Natural killer cell treated with Interleukin-12 subunit alpha and Interleukin-12 subunit beta and Interleukin-15 and Interleukin-18, amount 100 ng/mL, for 72 hours (primary cell): ENCODE measurements at regions not wholly inside any gene's neighbourhood (a gene's known extent, or its start where the extent isn't known, plus 50 kb on each side); places are given as distances from the start of the nearest gene placed in this dataset.

ENCODE experiments used
- ATAC-seq, 2 donors: fragments of 150-1000 bp; cut with Tn5 transposase in 1 of 2; sonication (Bioruptor Pico), chemical (Tn5 transposase) in 1 of 2; 2 replicates each; pipeline ENCODE4 v1.10.0; 2021
- DNase-seq: peaks from one replicate; pipeline ENCODE4 v3.0.0; 2022; ENCODE audit warnings: low spot score
- H3K27ac Mint-ChIP-seq, 2 donors: 1 replicate in 1 of 2; 2 replicates in 1 of 2; pipeline ENCODE4 v1.8.0; 2022; ENCODE audit warnings: mixed read lengths in 2 of 2, mild to moderate bottlenecking in 1 of 2, moderate library complexity in 1 of 2
- H3K27me3 Mint-ChIP-seq, 2 donors: 1 replicate in 1 of 2; 2 replicates in 1 of 2; pipeline ENCODE4 v1.8.0; 2022; ENCODE audit warnings: mixed read lengths in 2 of 2
- H3K36me3 Mint-ChIP-seq: one replicate; pipeline ENCODE4 v1.8.0; 2022; ENCODE audit warnings: mixed read lengths
- H3K4me1 Mint-ChIP-seq, 2 donors: 1 replicate in 1 of 2; 2 replicates in 1 of 2; pipeline ENCODE4 v1.8.0; 2022; ENCODE audit warnings: low read depth in 2 of 2, mixed read lengths in 2 of 2, mild to moderate bottlenecking in 1 of 2
- H3K4me3 Mint-ChIP-seq: one replicate; pipeline ENCODE4 v1.8.0; 2022; ENCODE audit warnings: mixed read lengths
- H3K9me3 Mint-ChIP-seq: 2 replicates; pipeline ENCODE4 v1.8.0; 2022; ENCODE audit warnings: mixed read lengths

DNA sequence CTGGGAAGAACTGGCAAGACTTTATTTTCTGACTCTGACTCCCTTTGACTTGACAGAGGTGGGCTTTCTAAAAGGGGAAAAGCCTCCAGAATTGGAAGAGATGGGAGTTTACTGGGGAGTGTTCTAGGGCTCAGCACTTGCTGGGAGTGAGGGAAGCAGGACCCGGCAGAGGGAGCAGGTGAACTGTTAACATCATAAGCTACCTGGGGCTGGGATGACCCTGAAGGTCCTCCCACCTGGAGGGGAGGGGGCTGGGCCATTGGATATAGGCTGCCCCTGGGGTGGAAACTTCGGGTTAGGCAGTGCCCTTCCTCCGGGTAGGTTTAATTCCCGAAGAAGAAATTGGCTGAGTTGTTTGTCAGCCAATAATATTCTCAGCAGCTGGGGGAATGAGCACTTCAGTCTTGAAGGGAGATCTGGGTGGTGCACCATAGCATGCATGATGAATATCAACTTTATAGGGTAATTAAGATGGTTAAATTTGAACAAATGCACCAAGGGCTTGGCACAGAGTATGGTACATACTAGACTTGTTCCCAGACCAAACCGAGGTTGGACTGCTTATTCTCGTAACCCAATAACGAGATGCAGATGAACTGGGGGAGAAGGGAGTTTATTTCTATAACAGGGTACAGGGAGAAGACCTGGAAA lies 337.0 kb downstream of the HAPSTR1 start:
- Mint-ChIP-seq H3K27ac (no peak overlapping the region), H3K27me3 (peaks cover 5 to 10% of the 10 kb centered on the region in 2 donors), H3K9me3 (peaks cover 7% of the 10 kb centered on the region), H3K36me3 (no peaks in the 10 kb centered on the region), H3K4me1 (no peaks in the 10 kb centered on the region), H3K4me3 (no peak overlapping the region)
- DNase-seq: no peak
- no peak for ATAC-seq

DNA sequence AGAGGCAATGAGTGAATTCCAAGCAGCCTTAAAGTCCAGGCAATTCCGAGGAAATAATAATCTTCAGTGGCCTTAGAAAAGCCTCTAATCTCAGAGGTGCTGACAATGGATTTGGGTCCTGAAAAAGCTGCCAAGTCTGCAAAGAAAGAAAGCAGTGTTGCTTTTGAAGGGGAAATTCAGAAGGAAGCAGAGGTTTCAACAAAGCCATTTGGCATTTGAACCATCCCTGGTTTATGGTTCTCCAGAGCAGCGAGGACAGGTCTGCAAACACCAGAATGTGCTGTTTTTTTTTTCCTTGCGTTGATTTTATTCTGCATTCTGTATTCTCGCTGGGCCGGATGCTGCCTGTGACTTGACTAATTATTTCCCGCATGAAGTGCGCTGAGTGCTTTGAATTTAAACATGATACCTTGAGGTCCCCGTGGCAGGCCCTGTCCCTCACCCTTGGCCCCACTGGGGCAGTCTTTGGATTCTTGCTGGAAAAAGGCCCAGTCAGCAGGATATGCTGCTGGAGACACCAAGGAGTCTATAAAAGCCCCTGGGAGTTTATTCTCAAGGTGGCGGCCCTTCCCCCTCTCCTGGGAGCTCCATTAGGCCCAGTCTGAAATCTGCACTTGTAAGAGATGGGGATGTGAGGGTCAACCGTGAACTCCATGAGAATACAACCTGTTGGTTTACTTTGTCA lies 338.3 kb downstream of the HAPSTR1 start:
- DNase-seq (no peak), ATAC-seq (no peak)
- Mint-ChIP-seq H3K4me1 (no peaks in the 10 kb centered on the region), H3K27ac (no peak overlapping the region), H3K36me3 (no peaks in the 10 kb centered on the region), H3K27me3 (peaks cover 8 to 10% of the 10 kb centered on the region in 2 donors), H3K4me3 (no peak overlapping the region), H3K9me3 (peaks cover 7% of the 10 kb centered on the region)

DNA sequence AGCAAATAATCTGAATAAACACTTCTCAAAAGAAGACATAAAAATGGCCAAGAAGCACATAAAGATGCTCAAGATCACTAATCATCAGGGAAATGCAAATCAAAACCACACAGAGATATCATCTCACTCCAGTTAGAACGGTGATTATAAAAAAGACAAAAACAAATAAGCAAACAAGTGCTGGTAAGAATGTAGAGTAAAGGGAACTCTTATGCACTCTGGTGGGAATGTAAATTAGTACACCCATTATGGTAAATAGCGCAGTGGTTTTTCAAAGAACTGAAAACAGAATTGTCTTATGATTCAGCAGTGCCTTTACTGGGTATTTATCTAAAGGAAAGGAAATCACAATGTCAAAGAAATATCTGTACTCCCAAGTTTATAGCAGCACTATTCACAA lies 343.2 kb downstream of the HAPSTR1 start:
- peaks cover 2% of the 10 kb centered on the region for H3K9me3 Mint-ChIP-seq
- no peak for DNase-seq
- no peaks in the 10 kb centered on the region for H3K36me3 Mint-ChIP-seq
- ATAC-seq: no peak
- peaks cover 8 to 18% of the 10 kb centered on the region in 2 donors for H3K27me3 Mint-ChIP-seq
- no peaks in the 10 kb centered on the region for H3K4me1 Mint-ChIP-seq
- no peak overlapping the region for H3K27ac Mint-ChIP-seq
- no peak overlapping the region for H3K4me3 Mint-ChIP-seq

DNA sequence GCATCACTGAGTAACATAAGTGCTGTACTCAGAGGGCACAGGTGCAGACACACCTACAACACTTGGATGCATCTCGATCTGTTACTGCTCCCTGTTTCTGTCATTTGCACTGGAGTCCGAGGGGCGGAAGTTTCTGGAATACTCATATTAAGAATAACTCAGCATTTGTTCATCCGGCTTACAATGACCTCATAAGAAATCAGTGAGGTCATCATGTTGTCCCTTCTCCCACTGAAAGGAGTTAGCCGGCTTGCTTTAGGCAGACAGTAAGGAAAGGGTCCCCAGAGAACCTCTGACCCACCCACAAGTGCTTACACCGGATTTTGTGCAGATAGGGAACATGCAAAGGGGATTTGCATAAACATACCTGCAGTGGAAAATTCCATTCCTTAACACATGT lies 344.7 kb downstream of the HAPSTR1 start:
- Mint-ChIP-seq H3K27me3 (peaks cover 8 to 18% of the 10 kb centered on the region in 2 donors), H3K27ac (no peak overlapping the region), H3K36me3 (no peaks in the 10 kb centered on the region), H3K4me3 (no peak overlapping the region), H3K9me3 (peaks cover 2% of the 10 kb centered on the region), H3K4me1 (no peaks in the 10 kb centered on the region)
- no peak for ATAC-seq
- DNase-seq: no peak

DNA sequence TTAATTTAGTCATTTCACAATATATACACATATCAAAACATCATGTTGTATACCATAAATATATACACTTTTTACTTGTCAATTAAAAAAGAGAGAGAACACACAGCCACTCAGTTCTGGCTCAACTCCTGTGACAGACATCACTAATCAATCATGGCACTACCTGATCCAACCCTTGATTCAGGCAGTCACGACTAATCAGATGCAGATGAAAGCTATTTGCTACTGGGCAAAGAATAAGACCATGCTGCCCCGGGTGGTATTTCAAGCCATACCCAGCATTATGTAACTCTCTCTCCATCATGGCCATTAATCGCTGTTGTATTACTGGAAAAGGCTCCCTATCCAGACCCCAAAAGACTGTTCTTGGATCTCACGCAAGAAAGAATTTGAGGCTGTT lies 345.7 kb downstream of the HAPSTR1 start:
- peaks cover 2% of the 10 kb centered on the region for H3K9me3 Mint-ChIP-seq
- no peak overlapping the region for H3K4me3 Mint-ChIP-seq
- DNase-seq: no peak
- no peaks in the 10 kb centered on the region for H3K36me3 Mint-ChIP-seq
- H3K27me3 Mint-ChIP-seq: peaks cover 8 to 22% of the 10 kb centered on the region in 2 donors
- no peaks in the 10 kb centered on the region for H3K4me1 Mint-ChIP-seq
- no peak for ATAC-seq
- no peak overlapping the region for H3K27ac Mint-ChIP-seq

DNA sequence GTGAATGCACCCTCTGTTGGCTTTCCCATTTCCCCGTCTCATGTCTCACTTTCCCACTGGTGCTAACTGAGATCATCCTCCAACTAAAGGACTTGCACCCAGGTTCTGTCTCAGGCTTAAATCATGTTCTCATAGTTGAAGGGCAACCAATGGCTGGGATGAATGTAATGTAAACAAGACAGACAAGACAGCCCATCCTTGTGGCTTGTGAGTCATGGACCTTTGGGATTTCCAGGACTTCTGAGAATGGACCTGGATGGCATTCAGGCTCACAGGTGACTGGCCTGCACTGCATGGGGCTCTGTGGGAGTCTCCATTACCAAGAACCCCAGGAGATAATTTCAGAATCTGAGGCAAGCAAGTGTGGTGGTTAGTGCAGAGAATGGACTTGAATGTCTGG lies 347.5 kb downstream of the HAPSTR1 start:
- Mint-ChIP-seq H3K4me3 (no peak overlapping the region), H3K4me1 (no peaks in the 10 kb centered on the region), H3K27ac (no peak overlapping the region), H3K36me3 (no peaks in the 10 kb centered on the region), H3K27me3 (peaks cover 8 to 26% of the 10 kb centered on the region in 2 donors), H3K9me3 (no peaks in the 10 kb centered on the region)
- DNase-seq: no peak
- no peak for ATAC-seq

DNA sequence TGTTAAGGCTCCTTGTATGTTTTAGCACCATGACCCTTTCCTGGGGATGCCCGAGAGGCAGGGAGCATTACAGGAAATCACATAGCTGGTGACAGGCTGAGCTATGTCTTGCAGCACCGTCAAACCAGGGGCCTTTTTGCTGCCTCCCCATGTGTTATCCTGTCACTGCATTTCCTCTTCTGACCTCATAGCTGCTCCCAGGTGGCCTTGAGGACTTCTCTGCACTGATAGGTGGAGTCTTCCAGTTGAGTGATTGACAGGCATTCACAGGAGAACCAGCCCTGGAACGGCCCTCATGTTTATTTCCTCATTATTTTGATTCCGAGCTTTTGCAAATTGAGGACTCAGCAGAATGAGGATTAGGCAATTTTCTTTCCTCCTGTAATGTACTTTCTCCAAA lies 349.6 kb downstream of the HAPSTR1 start:
- Mint-ChIP-seq H3K4me3 (no peak overlapping the region), H3K4me1 (no peaks in the 10 kb centered on the region), H3K27me3 (peaks cover 4 to 15% of the 10 kb centered on the region in 2 donors), H3K9me3 (no peaks in the 10 kb centered on the region), H3K36me3 (no peaks in the 10 kb centered on the region), H3K27ac (no peak overlapping the region)
- DNase-seq (no peak), ATAC-seq (no peak)

DNA sequence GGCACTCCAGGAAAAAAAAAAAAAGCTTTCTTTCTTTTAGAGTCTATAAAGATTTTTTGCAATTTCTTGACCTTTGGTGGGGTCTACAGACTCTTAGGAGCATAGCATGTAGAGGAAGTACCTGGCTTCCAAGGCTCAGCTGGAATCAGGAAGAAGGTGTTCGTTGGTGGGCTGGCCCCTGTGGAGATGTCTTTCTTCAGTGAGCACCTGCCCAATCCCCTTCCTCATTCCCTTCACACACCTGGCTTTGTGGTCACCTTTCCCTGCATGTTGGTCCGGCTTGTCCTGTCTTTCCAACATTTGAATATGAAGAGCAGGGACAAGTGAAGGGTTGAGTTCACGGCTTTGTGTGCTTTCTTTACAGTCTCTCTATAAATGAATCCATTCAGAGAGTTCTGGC lies 352.4 kb downstream of the HAPSTR1 start:
- no peak overlapping the region for H3K4me3 Mint-ChIP-seq
- no peak for ATAC-seq

DNA sequence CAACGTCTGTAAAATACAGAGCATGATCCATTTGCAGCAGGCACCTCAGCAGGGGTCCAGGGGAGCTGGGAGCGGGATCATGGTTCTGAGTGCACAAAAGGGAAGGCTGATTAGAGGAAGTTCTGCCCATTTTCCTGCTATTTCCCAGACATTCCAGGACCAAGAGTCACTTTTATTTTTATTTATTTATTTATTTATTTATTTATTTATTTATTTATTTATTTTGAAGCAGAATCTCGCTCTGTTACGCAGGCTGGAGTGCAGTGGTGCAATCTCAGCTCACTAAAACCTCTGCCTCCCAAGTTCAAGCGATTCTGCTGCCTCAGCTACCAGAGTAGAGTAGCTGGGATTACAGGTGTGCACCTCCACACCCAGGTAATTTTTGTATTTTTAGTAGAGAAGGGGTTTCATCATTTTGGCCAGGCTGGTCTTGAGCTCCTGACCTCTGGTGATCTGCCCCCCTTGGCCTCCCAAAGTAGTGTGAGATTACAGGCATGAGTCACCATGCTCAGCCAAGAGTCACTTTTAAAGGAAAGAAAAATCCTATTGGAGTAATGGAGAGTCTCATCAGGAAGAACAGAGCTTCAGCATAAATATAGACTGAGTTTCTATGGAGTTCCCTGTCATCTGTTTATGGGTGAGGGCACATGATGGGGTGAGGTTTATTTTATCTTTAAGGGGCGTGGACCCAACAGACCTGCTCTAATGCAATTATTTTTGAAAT lies 355.2 kb downstream of the HAPSTR1 start:
- Mint-ChIP-seq H3K4me3 (no peak overlapping the region), H3K9me3 (peaks cover 6% of the 10 kb centered on the region), H3K36me3 (no peaks in the 10 kb centered on the region), H3K27me3 (peaks cover 4 to 29% of the 10 kb centered on the region in 2 donors), H3K4me1 (no peaks in the 10 kb centered on the region), H3K27ac (no peak overlapping the region)
- ATAC-seq (no peak), DNase-seq (no peak)

More for the DNA sequence above, 352.4 kb downstream of the HAPSTR1 start:
- H3K27me3 Mint-ChIP-seq: peaks cover 4 to 27% of the 10 kb centered on the region in 2 donors
- DNase-seq: no peak
- H3K4me1 Mint-ChIP-seq: no peaks in the 10 kb centered on the region
- peaks cover 3% of the 10 kb centered on the region for H3K9me3 Mint-ChIP-seq
- H3K27ac Mint-ChIP-seq: no peak overlapping the region
- H3K36me3 Mint-ChIP-seq: no peaks in the 10 kb centered on the region

DNA sequence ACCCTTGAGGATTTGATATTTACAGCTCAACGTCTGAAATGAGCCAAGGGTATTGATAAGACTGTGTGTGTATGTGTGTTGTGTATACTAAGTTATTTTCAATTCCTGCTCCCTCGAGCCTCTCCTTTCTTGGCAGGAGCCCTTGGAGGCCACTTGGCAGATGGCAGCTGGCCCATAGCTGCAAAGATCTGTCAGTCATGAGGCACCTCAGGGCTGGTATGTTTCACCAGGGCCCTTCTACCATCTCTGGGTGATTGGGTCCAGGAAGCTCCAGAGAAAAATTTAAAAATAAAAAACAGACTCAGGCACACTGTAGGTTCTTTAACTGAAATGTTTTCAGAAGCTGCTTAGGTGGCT lies 355.7 kb downstream of the HAPSTR1 start:
- H3K4me3 Mint-ChIP-seq: no peak overlapping the region
- no peaks in the 10 kb centered on the region for H3K36me3 Mint-ChIP-seq
- H3K9me3 Mint-ChIP-seq: peaks cover 6% of the 10 kb centered on the region
- H3K27me3 Mint-ChIP-seq: peaks cover 4 to 25% of the 10 kb centered on the region in 2 donors
- no peaks in the 10 kb centered on the region for H3K4me1 Mint-ChIP-seq
- no peak for DNase-seq
- ATAC-seq: no peak
- H3K27ac Mint-ChIP-seq: no peak overlapping the region

DNA sequence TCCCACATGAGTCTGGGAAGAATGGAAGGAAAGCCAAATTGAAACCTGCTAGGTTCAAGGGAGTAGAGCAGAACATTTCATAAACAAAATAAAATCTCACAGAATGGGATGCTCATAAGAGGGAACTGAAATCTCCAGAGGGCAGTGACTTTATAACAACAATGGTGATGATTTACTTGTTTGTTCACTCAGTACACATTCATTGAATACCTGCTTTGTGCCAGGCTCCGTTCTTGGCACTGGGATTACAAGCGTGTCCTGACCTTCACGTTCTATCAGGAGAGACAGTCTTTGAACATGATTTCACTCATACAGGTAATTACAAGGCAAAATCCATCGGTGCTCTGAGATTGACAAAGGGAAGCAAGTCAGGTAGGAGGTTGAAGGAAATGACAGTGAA lies 356.3 kb downstream of the HAPSTR1 start:
- Mint-ChIP-seq H3K4me1 (no peaks in the 10 kb centered on the region), H3K36me3 (no peaks in the 10 kb centered on the region), H3K9me3 (peaks cover 6% of the 10 kb centered on the region), H3K27ac (no peak overlapping the region), H3K27me3 (peaks cover 2 to 20% of the 10 kb centered on the region in 2 donors), H3K4me3 (no peak overlapping the region)
- DNase-seq (no peak), ATAC-seq (no peak)

DNA sequence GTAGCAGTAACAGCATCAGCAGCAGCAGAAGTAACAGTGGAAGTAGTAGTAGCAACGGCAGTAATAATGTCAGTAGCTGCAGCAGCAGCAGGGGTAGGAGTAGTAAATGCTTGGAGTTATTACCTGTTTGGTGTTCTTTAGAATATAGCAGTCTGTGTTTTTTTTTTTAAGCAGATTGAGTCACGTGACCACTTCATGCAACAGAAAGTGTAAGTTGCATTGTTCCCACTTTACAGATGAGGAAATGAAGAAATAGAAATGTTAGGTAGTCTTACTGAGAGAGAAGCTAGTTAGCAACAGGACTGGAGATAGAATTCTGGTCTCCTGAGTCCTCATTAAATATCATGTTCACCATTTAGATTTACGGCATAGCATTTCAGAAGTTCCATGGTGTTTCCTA lies 358.2 kb downstream of the HAPSTR1 start:
- no peaks in the 10 kb centered on the region for H3K4me1 Mint-ChIP-seq
- DNase-seq (no peak), ATAC-seq (no peak)
- H3K27ac Mint-ChIP-seq: no peak overlapping the region
- H3K9me3 Mint-ChIP-seq: peaks cover 10% of the 10 kb centered on the region
- H3K36me3 Mint-ChIP-seq: no peaks in the 10 kb centered on the region
- H3K27me3 Mint-ChIP-seq: peaks cover 2 to 25% of the 10 kb centered on the region in 2 donors
- no peak overlapping the region for H3K4me3 Mint-ChIP-seq

DNA sequence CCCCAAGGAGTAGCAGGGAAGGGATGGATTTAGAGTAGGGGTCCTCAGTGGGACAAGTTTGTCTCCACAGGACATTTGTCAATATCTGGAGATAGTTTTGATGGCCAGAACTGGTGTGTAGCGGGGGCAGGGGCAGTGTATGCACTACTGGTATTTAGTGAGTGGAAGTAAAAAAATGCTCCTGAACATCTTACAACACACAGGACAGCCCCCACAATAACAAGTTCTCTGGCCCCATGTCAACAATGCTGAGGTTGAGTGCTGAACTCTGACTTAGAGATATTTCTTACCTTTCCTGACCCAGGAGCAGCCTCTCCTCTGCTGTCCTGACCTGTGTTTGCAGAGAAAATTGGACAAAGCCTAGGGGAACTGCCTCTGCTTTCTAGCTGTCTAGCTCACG lies 365.8 kb downstream of the HAPSTR1 start:
- DNase-seq (no peak), ATAC-seq (no peak)
- Mint-ChIP-seq H3K4me3 (no peak overlapping the region), H3K27me3 (peaks cover 0 to 15% of the 10 kb centered on the region in 2 donors), H3K27ac (no peak overlapping the region), H3K9me3 (peaks cover 10% of the 10 kb centered on the region), H3K36me3 (no peaks in the 10 kb centered on the region), H3K4me1 (no peaks in the 10 kb centered on the region)

DNA sequence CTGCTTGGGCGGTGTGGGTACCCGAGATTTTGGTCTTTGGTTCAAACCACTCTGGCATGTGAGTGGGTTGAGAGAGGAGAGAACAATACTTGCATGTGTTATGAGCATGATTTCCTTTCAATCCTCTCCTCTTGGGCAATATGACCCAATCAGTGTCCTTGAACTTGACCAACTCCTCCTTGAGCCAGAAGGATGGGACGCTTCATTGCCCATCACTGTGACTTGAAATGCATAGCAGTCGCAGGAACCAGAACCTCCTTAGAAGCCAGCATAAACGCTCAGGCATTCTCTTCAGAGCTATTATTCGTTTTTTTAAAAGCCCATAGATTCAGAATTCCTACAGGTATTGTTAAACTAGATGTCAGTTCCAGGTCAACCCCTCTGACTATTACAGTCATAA lies 367.4 kb downstream of the HAPSTR1 start:
- peaks cover 0 to 13% of the 10 kb centered on the region in 2 donors for H3K27me3 Mint-ChIP-seq
- H3K4me1 Mint-ChIP-seq: no peaks in the 10 kb centered on the region
- DNase-seq: no peak
- no peak overlapping the region for H3K4me3 Mint-ChIP-seq
- H3K27ac Mint-ChIP-seq: no peak overlapping the region
- ATAC-seq: no peak
- H3K9me3 Mint-ChIP-seq: peaks cover 10% of the 10 kb centered on the region
- H3K36me3 Mint-ChIP-seq: no peaks in the 10 kb centered on the region
